Amygdala (tissue), 56 donors: ENCODE measurements at regions not wholly inside any gene's neighbourhood (a gene's known extent, or its start where the extent isn't known, plus 50 kb on each side); places are given as distances from the start of the nearest gene placed in this dataset.
A peak's percentile ranks its signal among the peaks of the same experiment; 100 is the strongest.
"Not testable (repeated sequence)": the region's sequence is repeated elsewhere in the genome, so short reads cannot be mapped to it uniquely, and the experiment has no call there.

Source experiments
- DNase-seq, 56 donors: peaks; one replicate each; lab custom pipeline; 2025; lab: John Stamatoyannopoulos, UW

DNA sequence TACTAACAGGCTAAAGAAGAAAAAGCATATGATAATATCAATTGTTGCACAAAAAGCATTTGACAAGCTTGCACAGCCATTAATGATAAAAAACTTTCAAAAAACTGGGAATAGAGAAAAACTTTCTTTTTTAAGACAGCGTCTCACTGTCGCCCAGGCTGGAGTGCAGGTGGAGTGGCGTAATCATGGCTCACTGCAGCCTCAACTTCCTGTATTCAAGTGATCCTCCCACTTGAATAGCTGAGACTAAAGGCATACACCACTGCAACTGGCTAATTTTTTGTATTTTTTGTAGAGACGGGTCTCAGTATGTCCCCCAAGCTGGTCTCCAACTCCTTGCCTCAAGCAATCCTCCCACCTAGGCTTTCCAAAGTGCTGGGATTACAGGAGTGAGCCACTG is 382.8 kb downstream of the TSHZ3 start:
- no peak for DNase-seq

DNA sequence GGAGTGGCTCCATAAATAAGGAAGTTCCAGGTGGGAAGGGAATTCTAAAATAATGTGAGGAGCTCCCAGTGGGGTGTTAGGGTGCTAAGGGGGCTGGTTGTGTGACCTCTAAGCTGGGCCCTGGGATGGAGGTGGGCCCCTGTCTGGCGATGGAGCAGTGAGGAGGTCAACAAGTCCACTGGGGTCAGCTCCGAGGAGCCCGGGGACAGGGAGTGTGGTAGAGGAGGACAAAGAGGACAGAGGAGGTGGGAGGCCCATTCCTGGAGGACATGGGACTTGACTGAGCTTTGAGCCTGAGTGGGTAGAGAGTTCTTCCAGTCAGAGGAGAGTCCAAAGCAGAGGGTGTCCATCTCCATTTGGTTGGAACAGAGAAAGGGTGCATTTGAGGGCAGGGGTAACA is 390.2 kb downstream of the TSHZ3 start:
- DNase-seq: no peak

DNA sequence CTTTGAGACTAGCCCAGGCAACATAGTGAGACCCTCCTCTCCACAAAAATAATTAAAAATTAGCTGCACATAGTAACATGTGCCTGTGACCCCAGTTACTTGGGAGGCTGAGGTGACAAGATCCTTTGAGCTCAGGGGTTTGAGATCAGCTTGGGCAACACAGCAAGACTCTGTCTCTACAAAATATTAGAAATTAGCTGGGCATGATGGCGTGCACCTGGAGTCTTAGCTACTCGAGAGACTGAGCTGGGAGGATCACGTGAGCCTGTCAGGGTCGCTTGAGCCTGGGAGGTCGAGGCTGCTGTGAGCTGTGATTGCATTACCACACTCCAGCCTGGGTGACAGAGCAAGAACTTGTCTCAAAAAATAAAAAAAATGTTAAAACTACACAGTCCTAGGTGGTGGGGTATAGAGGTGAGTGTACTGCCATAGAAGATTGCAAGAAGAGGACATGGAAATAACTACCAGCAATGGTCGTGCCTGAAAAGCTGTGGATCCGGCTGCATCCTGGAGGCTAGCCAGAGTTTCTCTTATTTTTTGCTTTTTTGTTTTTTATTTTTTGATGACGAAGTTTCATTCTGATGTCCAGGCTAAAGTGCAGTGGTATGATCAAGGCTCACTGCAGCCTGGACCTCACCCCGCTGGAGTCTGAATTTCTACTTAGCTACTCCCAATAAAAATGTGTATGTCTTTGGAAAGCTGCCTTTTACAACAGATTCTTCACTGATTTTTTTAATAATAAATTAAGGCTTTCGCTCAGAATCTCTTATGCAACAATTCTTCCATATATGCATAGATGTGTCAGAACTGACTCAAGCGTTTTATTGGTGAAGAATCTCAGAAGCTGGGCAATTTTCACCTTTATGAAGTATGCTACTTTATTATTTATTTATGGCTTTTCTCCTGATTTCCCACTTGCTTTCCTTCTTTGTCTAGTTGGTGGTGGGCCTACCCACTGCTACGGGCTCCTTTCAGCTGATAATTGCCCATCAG is 393.8 kb downstream of the TSHZ3 start:
- no peak for DNase-seq

DNA sequence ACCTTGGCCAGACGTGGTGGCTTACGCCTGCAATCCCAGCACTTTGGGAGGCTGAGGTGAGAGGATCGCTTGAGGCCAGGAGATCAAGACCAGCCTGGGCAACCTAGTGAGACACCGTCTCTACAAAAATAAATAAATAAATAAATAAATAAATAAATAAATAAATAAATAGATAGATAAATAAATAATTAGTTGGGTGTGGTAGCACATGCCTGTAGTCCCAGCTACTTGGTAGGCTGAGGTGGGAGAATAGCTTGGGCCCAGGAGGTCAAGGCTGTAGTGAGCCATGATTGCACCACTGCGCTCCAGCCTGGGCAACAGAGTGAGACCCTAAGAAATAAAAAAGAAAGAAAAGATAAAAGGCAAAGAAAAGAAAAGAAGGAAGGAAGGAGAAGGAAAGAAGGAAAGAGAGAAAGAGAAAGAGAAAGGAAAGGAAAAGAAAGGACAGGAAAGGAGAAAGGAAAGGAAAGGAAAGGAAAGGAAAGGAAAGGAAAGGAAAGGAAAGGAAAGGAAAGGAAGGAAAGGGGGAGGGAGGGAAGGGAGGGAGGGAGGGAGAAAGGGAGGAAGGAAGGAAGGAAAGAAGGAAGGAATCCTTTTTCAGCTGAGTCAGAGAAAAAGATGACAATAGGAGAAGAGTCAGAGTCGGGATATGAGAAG is 404.8 kb downstream of the TSHZ3 start:
- DNase-seq: not testable (repeated sequence)

DNA sequence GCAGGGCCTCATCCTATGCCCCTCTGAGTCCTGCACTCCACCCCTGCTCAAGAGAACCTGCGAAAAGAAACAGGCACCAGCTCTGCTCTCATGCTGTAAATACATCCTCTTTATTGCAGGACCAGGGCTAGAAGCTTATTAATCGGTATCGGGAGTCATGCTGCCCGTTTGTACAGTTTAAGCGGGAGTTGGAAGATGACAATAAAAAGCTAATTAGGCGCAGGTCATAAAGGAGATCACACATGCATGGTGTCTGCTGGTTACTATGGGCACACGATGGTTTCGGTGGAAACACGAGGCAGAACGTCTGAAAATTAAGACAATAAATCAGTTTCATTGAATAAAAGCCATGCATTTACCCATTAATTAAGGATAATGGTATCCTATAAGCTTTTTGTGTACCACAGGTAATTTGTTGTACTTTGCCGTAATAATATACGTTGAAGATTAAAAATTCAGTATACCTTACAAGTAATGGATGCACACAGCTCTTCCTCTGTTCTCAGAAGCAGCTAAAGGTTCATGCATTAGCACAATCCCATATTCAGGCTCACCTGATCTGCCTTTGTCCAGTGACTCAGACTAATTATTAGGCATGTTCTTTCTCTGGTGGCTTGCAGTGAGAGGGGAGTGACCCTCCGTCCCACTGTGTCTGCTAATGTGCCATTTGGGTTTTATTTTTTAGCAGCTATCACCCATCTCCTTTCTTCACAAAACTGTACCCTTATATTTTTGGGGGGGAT is 406.0 kb downstream of the TSHZ3 start:
- no peak for DNase-seq

DNA sequence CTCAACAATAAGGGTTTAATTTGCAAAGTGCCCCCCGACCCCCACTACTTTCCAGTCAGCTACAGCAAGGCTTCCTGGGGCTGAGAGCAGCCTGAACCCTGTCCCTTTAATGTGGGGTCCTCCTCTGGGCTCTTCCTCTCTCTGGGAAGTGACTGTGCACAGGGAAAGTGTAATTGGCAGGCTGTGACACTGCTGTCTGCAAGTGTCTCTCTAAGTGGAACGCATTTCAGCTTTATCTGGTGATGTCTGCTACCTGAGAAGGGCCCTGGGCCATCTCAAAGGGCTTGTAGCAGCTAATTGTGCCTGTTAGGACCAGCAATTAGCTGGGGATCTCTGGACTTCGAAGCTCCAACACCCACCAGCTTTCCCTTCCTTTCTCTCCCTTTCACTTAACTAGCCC is 406.6 kb downstream of the TSHZ3 start:
- no peak for DNase-seq

DNA sequence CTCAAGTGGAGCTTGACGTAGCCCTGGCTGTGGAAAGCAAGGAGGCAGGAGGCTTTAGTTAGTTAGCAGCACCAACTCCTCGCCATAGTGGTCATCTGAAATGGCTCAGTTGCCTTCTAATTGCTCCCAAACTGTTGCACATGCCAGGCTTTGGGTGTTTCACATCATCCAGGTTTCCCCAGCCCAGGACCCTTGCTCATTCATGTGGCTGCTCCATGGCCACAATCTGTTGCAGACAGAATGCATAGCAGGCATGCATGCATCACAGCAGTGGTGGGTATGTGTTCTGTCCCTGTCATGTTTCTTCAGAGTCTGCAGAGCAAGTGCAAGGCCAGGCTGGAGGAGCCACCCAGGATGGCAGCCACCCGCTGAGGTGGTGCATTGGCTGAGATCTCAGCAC is 407.6 kb downstream of the TSHZ3 start:
- DNase-seq: no peak

DNA sequence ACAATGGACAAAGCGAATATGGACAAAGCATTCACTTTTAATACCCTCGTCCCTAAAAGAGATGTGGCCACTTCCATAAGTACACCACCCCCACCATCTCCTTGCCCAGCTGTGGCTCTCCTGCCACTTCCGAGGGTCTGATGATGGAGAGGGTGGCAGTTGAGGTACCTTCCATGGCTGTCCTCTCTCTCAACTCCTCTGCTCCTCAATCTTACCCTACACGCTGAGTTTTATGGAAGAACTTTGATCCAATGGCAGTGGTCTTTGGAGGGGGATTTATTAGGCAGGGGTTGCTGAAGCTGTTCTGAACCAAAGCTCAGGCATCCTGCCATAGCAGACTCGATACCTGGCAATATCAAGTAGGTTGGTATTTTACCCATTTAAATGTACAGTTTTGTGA is 413.0 kb downstream of the TSHZ3 start:
- no peak for DNase-seq

DNA sequence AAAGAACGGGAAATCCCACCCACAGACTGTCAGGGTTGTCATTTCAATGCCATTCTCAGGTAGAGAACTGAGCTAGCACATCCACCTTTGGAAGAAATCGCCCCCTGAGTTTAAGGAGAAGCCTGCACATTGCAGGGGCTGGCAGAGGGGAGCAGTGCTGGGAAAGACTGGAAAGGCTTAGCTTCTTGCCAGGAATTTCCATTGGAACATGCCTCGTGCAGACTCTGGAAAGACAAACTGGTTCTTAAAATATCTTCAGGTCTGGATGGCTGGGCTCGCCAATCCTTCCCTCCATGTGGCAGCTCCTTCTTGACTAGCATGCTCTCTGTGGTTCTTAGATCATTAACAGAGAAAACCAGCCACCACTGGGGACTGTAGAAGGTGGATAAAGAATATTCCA is 414.1 kb downstream of the TSHZ3 start:
- DNase-seq: no peak

DNA sequence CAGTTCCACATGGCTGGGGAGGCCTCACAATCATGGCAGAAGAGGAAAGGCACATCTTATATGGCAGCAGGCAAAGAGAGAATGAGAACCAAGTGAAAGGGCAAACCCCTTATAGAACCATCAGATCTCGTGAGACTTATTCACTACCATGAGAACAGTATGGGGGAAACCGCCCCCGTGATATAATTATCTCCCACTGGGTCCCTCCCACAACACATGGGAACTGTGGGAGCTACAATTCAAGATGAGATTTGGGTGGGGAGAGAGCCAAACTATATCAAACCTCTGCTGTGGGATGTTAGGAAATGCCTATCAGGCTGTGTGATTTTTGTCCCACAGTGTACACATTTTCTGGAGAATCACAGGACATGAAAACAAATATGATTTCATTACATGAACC is 415.8 kb downstream of the TSHZ3 start:
- not testable (repeated sequence) for DNase-seq

DNA sequence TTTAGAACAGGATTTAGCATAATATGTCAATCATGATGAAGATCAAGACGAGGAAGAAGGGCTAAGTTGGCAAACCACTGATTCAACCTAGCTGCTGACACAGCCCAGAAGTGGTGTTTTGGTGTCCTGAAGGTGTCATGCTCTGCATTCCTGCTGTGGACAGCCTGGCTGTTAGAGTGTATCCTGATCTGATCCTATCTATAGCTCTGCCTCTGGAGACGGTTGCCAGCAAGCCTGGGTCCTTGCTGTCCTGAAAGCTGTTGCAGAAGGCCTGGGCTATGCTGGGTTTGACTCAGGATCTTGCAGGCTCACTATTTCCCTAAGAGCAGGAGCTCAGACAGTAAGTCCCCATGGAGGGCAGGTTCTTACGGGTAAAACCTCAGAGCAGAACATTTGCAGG is 416.4 kb downstream of the TSHZ3 start:
- DNase-seq: no peak

DNA sequence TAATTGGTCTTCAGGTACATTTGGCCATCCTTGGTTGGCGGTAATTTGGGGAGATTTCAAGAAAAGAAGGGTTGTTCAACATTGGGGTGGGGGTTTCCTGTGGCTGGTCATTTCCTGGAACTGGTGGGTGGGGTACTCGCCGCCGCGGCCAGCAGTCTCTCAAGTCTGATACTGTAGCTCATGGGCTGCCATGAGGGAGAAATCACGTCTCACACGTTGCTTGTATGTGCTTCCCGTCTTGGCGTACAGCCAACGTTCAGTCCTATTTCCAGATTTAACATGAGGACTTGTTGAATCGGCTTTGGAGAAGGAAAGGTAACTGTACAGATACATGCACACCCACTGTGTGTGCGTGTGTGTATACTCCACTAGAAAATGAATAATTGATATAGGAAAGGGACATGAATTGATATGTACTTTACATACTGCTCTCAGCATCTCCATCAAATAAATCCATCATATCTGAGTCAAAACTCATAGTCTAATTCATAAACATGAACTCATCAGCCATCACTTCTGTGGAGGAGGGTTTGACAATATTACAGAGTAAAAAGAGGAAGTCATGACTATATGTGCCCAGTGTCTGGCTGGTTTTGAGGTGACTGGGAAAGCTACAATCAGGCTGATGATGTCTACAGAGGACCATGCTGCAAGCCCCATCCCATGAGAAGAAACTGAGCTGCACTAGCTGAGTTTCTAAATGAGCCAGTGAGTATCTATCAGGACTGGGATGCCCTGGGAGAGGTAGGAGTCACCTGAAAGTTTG is 418.1 kb downstream of the TSHZ3 start:
- DNase-seq: no peak

DNA sequence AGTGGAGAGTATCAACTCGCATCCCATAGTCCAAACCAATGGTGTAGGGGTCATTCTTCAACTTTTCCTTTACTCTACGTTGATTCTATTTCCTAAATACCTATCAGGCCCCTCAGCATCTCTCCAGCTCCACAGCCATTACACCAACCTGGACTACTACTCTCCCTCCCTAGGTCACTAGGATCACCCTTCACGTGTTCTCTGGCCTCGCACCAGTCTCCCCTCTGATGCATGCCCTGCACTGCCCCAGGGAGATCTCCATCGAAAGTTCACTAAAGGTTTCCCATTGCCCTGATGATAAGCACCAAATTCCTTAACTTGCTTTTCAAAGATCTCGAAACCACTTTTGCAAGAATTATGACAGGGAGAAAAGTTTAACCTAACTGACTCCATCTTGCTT is 421.5 kb downstream of the TSHZ3 start:
- DNase-seq: no peak

DNA sequence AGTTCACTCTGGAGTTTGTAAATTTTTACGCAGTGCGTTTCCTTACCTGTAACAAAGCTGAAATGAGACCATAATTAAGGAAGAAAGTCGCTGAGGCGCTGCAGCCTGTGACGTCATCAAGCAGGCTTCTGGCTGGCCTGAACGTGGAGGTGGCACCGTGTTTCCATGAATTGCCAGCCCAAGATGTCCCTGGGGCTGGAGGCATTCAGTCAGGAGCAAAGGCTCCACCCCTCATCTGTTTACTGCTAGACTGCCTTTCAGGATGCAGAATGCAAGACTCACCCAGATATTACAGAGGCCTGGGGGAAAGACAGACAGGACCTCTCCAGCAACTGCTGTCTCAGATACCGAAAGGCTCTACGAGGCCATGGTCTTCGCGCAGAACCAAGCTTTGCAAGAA is 424.6 kb downstream of the TSHZ3 start:
- DNase-seq: no peak

DNA sequence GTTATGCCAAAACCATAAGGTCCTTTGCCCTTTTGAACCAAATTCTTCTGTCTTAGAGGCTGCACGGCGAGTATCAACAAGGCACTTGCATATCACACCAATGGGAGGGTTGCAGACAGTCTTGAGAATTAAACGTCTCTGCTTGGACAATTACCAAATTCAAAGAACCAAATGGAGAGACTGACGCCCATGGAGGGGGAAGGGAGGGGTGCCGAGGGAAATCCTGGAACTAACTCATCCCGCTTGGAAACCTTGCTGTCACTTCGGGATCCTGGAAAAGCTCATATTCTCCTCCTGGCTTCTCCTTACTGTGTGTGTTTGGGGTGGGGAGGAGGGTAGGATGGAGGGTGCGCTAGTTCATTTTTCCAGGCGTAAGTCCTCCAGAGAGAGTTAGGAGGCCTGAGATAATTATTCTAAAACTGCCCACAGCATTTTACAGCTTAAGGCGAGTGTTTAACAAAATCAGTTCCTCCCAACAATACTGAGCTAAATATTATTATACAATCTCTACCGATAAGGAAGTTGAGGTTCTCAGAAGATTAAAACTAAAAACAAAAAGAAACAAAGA is 425.1 kb downstream of the TSHZ3 start:
- DNase-seq: no peak

DNA sequence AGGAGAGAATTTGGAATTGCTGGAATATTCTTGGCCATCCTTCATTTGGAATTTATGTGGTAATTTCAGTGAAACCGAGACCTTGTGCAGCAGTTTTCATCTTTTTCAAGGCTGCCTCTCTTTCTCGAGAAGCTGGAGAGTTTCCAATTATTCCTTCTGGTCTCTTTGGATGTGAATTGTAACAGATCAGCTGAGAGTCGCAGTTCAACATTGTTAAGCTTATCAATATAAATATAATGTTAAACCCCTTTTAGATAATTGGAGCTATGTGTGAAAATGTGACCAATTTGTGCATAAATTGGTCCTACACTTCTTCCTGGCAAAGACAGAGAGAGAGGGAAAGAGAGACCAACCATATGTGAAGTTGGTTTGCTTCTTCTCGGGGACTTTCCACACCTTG is 425.6 kb downstream of the TSHZ3 start:
- no peak for DNase-seq

DNA sequence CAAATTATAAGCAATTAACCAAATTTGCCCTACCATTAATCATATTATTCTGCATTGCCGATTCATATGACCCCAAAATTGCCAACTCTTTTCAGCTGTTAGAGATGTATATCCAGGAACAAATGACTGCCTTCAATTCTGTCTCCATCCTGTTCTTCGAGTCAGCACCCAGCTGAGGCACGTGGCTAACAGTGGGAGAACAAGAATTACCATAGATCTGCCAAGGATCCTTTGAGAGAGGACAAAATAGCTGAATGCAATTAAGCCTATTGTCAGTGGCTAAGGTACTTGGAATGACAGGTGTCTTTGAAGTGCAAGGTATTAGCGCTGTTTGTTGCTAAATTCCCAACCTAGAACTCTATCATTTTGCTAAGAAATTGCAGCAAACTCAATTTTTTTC is 426.1 kb downstream of the TSHZ3 start:
- no peak for DNase-seq

DNA sequence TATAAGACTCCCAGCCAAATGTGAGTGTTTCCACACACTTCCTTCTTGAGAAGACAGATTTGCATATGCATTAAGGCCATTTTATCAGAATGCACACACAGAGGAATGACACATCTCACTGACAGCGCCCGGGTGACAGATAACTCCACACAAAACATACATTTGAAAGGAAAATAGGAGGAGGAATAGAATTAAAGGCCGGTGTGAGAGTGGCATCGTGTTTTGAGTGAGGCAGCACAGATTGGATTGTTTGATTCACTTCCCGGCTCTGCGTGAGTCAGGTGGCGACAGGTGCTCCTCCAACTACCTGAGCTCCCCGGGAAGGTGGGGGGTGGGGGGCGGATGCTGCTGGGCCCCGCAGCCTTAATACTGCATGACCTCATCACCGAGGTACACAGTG is 429.0 kb downstream of the TSHZ3 start:
- DNase-seq: peak in 1 of 56 donors; percentile 6

DNA sequence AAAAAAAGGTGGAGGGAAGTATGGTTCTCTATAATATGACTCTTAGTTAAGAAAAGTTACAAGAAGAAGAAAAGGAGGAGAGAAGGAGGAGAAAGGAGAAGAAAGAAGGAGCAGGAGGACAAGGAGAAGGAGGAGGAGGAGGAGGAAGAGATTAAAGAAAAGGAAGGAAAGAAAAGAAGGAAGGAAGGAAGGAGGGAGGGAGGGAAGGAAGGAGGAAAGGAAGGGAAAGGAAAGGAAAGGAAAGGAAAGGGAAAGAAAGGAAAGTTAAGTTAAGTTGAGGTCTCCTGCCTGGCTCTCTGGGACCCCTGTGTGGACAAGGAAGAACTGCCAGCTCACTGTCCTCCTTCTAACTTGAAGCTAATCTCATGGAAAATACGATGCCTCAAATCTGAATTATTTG is 429.5 kb downstream of the TSHZ3 start:
- DNase-seq: no peak

DNA sequence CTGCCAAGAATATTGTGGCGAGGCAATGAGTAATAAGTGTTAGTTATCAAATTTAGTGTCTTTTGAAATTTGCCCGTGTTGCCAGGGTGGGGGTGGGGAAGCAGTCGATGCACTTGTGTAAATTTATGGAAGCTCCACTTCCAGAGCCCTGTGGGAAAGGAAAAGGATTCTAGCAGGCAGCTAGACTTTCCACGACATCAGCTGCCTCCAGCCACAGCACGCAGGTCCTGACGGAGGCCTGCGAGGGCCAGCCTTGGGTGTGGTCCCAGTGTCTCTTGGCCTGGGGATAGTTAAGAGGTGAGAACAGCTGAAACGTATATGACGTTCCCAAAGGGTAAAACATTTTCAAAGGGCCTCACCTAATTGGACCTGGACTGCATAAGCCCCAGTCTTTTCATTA is 433.0 kb downstream of the TSHZ3 start:
- DNase-seq: no peak
